Left colon (tissue), 2 donors: ENCODE measurements at regions not wholly inside any gene's neighbourhood (a gene's known extent, or its start where the extent isn't known, plus 50 kb on each side); places are given as distances from the start of the nearest gene placed in this dataset.

Source experiments
- ATAC-seq: fragments of 200-7000 bp; cut with Tn5 transposase; one replicate; pipeline ENCODE4 v1.9.1; 2020; ENCODE audit warnings: mild to moderate bottlenecking, moderate library complexity
- DNase-seq, 2 donors: peaks; one replicate each; pipeline ENCODE4 v3.0.0-alpha.2; 2020
- intact Hi-C, 2 donors: fragments of 100-400 bp; cut with DNase I in 1 of 2; cut with micrococcal nuclease in 1 of 2; formaldehyde crosslinking; loops; one replicate each; pipeline versions ENCODE4 v1.11.2 to v1.14.0; 2022; cut with DNase I, micrococcal nuclease
- donor health status: DM: no; HTN: no; CAD: no.
- donor health status: DM: yes; HTN: yes; CAD: no.

GRCh38 chr2:188889187-188889586 lies 85.0 kb upstream of the COL3A1 start:
- no peak for DNase-seq
- intact Hi-C loops, result no loop called here
- ATAC-seq, result no peak

- DNase-seq (no peak), ATAC-seq (no peak)
- intact Hi-C loops, result loop anchor here in 1 of 2 donors (10.0 kb wide), 1 partner anchor 74 kb away; no protein-coding TSS in a partner anchor
These were observed 83.4 kb upstream of the COL3A1 start for GRCh38 chr2:188890755-188891154.

- intact Hi-C loops, result loop anchor here in 1 of 2 donors (10.0 kb wide), 1 partner anchor 72 kb away; no protein-coding TSS in a partner anchor
- no peak for ATAC-seq
- no peak for DNase-seq
These were observed 81.5 kb upstream of the COL3A1 start for GRCh38 chr2:188892636-188893035.

- DNase-seq (no peak), ATAC-seq (no peak)
- intact Hi-C loops, result loop anchor here in 1 of 2 donors (10.0 kb wide), 1 partner anchor 71 kb away; no protein-coding TSS in a partner anchor
These were observed 80.2 kb upstream of the COL3A1 start for GRCh38 chr2:188893972-188894371.

GRCh38 chr2:188894979-188895378 lies 79.2 kb upstream of the COL3A1 start:
- DNase-seq, result no peak
- intact Hi-C loops, result loop anchor here in 1 of 2 donors (10.0 kb wide), 1 partner anchor 70 kb away; no protein-coding TSS in a partner anchor
- ATAC-seq, result no peak

- intact Hi-C loops, result loop anchor here in 1 of 2 donors (10.0 kb wide), 1 partner anchor 68 kb away; no protein-coding TSS in a partner anchor
- DNase-seq (no peak), ATAC-seq (no peak)
These were observed 77.1 kb upstream of the COL3A1 start for GRCh38 chr2:188897096-188897495.

- intact Hi-C loops, result loop anchor here in 1 of 2 donors (10.0 kb wide), 1 partner anchor 67 kb away; no protein-coding TSS in a partner anchor
- DNase-seq (no peak), ATAC-seq (no peak)
These were observed 75.9 kb upstream of the COL3A1 start for GRCh38 chr2:188898261-188898660.

- intact Hi-C loops, result no loop called here
- no peak for ATAC-seq
- no peak for DNase-seq
These were observed 71.2 kb upstream of the COL3A1 start for GRCh38 chr2:188902901-188903491.

GRCh38 chr2:188903740-188904139 lies 70.4 kb upstream of the COL3A1 start:
- intact Hi-C loops, result no loop called here
- ATAC-seq (no peak), DNase-seq (no peak)

GRCh38 chr2:188909036-188909435 lies 65.1 kb upstream of the COL3A1 start:
- intact Hi-C loops, result no loop called here
- ATAC-seq, result no peak
- DNase-seq, result no peak

GRCh38 chr2:188916736-188917135 lies 57.4 kb upstream of the COL3A1 start:
- intact Hi-C loops, result no loop called here
- ATAC-seq, result no peak

GRCh38 chr2:188917632-188918031 lies 56.5 kb upstream of the COL3A1 start:
- no peak for DNase-seq
- intact Hi-C loops, result no loop called here
- no peak for ATAC-seq

More at GRCh38 chr2:188916736-188917135, 57.4 kb upstream of the COL3A1 start:
- no peak for DNase-seq

- intact Hi-C loops, result no loop called here
- ATAC-seq (no peak), DNase-seq (no peak)
These were observed 54.3 kb upstream of the COL3A1 start for GRCh38 chr2:188919824-188920223.

- DNase-seq, result no peak
- no peak for ATAC-seq
- intact Hi-C loops, result no loop called here
These were observed 52.0 kb upstream of the COL3A1 start for GRCh38 chr2:188922191-188922590.
